Hematopoietic multipotent progenitor cell treated with erythropoietin and hydrocortisone succinate and interleukin-3 and kit ligand, for 8 days (in vitro differentiated cells): ENCODE measurements at regions not wholly inside any gene's neighbourhood (a gene's known extent, or its start where the extent isn't known, plus 50 kb on each side); places are given as distances from the start of the nearest gene placed in this dataset.

Source experiments
- DNase-seq: peaks from one replicate; pipeline ENCODE4 v3.0.0-alpha.2; 2015

- no peak for DNase-seq
Measured at GRCh38 chr2:8076448-8077342, 605.2 kb upstream of the ID2 start.

DNA sequence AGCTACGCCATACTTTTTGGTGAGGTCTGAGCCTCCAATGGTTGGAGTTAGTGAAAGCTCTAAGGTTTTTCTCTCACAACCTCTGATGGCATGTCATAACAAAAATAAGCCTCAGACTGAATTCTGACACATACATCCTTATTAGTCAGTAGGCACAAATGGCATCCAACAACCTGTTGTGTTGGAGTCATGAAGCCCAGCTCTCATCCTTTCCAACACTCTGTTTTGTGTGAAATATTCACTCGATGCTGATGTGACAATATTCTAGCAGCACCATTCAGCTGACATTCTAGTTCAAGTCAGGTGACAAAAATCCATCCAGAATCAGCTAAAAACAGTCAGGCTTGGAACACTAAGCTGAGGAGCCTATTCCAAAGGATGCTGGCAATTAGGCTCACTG lies 603.2 kb upstream of the ID2 start:
- no peak for DNase-seq

- no peak for DNase-seq
Measured at GRCh38 chr2:8080063-8080462, 601.8 kb upstream of the ID2 start.

- no peak for DNase-seq
Measured at GRCh38 chr2:8081130-8081529, 600.7 kb upstream of the ID2 start.

DNA sequence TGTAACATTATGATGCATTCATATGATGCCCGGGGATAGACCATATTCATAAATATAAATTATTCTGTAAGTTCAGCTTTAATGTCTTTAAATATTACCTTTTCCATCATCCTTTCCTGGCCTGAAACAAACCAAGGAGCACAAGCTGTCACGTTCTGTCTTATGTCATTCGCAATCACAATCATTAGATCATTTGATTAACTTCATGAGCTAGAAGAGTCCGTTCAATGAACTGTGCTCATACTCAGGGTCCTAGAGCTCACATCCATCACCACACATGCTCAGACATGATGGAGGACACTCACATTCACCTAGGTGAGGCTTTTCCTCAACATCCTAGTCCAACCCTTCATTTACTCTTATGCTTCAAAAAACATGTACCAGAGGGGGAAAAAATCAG lies 599.0 kb upstream of the ID2 start:
- DNase-seq, result no peak

- DNase-seq, result no peak
Measured at GRCh38 chr2:8086357-8086756, 595.5 kb upstream of the ID2 start.

DNA sequence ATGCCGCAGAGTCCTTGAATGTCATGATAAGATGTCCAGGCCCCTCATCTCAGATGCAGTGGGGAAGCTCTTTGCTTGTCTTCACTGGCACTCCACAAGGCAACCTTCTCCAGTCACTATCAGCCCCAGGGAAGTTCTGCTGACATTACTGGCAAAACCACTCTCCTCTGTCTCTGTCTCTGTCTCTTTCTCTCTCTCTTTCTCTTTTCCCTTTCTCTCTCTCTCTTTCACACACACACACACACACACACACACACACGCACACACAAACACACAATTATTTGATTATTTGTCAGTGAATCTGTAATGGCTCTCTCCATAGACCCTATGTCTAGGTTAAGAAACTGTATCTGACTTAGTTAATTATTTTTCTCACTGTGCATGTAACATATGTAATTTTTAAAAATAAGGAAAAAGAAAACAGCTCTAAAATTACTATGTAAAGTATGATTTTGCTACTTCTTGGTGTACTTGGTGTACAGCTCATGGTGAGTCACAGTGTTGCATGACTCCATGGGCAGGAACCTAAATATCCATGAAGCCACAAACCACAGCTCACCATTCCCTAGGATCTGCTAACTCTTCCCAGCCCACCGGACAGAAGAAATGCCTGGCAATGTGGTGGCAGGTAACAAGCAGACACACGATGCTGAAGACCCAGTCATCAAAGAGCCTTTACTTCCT lies 594.9 kb upstream of the ID2 start:
- no peak for DNase-seq

GRCh38 chr2:8087480-8087840 lies 594.4 kb upstream of the ID2 start:
- DNase-seq, result no peak

DNA sequence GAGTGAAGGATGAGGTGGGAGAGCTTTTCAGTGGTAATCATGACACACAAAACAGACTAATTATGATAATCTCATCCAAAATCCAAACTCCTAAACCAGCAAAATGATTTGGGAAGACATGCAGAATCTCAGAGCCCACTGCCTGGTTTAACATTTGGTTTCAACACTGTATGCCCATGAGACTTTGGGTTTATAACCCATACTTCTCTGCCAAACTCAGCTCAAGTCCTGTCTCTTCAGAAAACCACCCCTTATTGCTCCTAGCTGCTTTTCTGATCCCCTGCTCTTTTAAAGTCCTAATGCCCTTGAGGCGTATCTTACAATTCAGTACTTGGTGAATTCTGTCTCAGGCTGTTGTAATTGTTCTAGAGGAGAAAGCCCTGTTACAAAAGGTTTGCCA lies 593.0 kb upstream of the ID2 start:
- DNase-seq, result no peak

DNA sequence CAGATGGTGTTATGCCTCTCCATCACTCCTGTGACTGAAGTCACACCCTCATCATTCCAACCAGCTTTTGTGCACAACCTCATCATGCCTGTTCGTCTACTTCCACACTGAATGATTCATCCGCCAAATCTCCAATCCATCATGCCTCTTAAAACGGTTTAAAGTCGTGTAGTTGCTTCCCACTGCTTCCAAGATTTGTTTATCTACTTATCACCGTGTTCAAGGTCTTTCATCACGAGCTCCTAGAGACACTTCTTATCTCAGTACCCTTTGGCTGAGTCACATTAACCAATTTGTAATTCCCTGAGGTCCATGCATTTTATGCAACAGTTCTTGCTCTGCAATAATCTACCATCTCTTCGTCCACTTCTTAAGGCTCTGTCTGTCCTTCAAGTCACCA lies 592.3 kb upstream of the ID2 start:
- DNase-seq, result no peak

DNA sequence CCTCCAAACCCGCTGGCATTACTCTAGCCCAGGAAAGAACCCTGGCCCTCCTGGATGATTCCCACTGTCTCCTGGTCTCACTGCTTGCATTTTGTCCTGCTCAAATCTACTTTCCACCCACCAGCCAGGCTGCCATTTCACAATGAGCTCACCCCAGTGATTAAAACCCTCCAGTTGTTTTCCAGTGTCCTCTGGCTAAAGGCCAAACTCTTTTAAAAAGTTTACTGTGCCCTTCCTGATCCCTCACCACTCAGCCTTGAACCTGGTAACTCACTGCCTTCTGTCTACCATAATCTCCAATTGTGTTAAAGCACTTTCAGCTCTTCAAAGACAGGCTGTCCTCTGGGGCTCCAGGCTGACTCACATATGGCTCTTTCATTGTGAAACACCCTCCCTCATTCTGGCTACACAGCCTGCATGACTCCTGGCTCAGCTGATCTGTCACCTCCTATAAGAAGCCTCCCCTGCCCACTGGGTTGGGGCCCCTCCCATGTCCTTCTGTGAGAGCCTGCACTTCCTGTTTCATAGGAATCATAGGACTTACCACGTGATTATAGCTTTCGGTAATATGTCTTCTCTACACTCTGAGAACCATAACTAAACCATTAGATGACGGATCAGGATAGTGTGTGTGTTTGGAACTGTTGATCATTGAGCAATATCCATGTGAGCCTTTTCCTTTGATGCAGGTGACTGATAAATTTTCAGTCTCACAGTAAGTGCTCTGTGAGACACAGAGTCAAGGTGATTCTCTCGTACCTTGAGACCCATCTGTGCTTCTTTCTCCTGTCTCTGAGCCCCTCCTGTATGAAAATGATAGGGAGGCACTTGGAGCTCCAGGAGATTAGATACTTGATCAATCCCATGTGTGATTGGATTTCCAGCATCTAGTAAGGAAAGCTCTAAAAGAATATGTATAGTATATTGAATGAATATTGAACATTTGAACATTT lies 590.8 kb upstream of the ID2 start:
- DNase-seq, result peak; percentile 32

GRCh38 chr2:8094526-8094925 lies 587.3 kb upstream of the ID2 start:
- no peak for DNase-seq

DNA sequence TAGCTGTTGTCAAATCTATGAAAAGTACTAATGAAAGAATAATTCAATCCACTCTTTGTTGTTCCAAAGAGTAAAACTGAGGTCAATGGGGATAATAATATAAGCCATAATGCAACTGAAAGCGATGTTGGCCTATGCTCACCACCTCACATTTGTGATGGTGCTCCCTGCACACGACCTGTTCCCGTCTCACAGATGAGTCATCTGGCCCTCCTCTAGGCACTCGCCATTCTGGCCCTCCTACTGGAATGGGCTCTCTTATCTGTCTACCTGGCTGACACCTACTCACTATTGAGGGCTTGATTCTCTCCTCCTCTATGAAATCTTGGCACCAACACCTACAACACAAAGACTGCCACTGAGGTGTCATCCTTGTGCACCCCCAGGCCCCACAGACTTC lies 585.9 kb upstream of the ID2 start:
- DNase-seq, result no peak

DNA sequence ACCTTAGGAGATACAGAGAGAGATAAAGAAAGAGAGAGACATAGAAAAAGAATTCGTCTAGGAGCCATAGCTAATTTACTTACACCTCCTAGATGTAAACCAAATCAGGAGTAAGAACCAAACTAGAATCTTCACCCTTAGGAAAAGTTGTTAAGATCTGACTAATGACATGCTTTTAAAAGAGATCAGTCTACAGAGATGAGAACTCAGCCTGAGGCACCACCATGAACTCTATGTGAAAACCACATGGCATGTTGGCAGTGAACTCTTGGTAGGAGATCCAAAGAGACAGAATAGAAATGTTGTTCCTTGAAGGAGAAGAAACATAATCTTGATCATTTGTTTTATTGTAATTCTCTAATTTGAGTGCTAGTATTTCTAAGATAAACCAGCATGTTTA lies 585.4 kb upstream of the ID2 start:
- DNase-seq, result no peak

DNA sequence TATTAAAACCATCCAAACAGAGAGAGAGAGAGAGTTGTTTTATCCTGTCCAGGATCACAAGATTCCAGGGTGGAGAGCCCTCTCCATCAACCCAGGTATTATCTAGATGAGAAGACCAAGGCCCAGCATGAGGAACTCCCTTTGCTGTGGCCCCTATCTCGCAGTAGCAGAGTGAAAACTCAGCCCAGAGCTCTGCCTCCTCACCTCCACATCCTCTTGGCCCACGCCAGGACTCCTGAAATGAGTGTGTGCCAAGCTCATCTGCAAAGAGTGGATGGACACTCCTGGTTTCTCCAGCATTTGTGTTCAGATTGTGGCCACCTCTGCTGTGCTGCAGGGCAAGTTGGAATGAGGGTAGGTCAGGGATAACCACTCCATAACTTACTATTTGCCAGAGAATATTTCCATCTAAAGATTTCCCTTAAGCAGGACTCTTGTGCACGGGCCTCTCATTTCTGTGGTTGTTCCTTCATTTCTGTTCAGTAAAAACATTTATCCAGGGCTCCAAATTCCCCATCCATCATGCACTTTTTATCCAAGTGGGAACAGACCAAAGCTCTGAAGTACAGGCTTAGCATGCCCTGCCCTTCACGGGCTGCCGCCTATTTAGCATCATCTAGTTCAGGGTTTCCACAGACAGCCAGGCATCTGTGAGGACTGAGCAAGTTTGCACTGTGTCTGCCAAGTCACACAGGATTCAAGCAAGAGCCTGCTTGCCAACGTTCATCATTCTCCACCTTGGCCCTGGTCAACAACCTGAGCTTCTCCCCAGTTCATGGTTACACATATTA lies 583.2 kb upstream of the ID2 start:
- no peak for DNase-seq

DNA sequence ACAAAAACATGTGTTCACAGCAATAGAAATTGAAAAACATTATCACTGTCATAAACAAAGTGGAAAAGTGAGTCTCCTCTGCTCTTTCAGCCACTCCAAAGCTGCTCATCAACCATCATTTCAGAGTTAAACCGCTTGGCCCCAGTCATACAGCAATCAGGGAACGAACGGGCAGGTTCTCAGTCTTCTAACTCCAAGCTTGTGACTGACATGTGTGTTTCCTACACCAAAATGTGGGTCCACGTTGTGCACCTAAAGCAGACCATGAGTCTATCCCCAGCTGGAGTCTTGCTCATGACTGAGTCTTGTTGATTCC lies 582.6 kb upstream of the ID2 start:
- no peak for DNase-seq

DNA sequence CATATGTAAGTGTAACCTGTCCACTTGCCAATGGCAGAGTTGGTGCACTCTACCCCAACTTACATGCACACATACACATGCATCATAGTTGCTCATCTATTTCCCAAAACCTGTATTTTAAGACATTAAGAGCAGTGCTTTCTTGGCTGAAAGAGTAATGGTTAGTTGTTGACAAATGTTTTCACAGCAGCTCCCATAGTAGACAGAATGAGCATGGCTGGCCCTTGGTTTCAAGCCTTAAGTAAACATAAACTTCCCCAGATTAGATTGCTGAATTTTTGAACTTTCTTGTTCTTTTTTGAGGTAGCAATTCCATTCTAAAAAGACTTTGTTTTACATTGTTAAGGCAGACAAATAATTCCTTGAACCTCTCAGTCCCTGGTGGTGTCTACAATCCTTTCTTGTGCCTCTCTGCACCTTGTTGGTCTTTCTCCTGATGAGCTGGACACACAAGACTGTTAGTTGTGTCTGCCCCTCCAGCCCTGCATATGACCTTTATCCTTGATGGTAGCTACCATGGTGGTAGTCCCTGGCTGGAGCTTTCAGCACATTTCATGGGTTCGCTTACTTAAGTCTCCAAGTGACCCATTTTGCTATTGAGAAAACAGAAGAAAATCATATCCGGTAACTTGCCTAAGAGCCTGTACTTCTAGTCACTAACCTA lies 580.1 kb upstream of the ID2 start:
- DNase-seq, result no peak

GRCh38 chr2:8102470-8102869 lies 579.4 kb upstream of the ID2 start:
- DNase-seq, result no peak

DNA sequence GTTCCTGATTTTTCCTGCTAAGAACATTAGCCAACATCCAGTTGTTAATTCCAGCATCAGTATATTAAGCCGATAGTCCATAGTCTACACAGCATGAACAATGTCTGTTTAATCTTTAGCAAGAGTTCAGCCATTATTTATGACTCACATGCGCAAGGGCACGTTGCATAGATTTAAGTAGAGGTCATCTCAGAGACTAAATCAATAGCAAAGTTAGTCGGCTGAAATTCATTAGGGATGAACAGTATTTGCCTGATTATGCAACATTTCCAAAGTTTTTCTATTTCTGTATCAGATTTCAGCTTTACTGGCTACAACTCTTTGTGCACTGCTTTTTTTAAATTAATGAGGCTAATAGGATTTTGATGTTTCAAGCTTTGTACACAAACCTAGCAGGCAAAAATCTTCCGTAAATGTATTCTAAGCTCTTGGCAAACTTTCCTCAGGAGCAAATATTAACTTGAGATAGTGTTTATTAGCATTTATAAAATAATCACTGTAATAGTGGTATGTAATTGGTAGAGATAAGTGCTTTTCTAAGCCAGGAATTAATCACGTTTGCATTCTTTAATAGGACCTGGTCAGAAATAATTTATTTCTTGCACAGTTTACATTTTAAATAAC lies 578.7 kb upstream of the ID2 start:
- no peak for DNase-seq

DNA sequence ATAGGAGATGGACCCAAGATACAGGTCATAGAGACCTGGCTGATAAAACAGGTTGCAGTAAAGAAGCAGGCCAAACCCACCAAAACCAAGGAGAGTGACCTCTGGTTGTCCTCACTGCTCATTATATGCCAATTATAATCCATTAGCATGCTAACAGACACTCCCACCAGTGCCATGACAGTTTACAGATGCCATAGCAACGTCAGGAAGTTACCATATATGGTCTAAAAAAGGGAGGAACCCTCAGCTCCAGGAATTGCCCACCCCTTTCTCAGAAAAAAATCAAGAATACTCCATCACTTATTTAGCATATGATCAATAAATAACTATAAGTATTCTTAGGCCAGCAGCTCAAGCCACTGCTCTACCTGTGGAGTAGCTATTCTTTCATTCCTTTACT lies 574.7 kb upstream of the ID2 start:
- DNase-seq, result peak; percentile 2

GRCh38 chr2:8107621-8108378 lies 574.1 kb upstream of the ID2 start:
- no peak for DNase-seq
